ENCODE measurements at regions not wholly inside any gene's neighbourhood (a gene's known extent, or its start where the extent isn't known, plus 50 kb on each side); places are given as distances from the start of the nearest gene placed in this dataset.

GRCh38 chr21:43281661-43282357 lies 113.0 kb downstream of the CRYAA start:
- no peak for DNase-seq (ENCODE audit: low read depth)
- no peak overlapping the region for H3K4me3 ChIP-seq (ENCODE audit: low read depth, low read length)

- DNase-seq (ENCODE audit: low read depth), result no peak
- H3K4me3 ChIP-seq (ENCODE audit: low read depth, low read length), result no peak overlapping the region
Measured at GRCh38 chr21:43280949-43281633, 112.3 kb downstream of the CRYAA start.

GRCh38 chr21:43279578-43279894 lies 110.7 kb downstream of the CRYAA start:
- no peak overlapping the region for H3K4me3 ChIP-seq (ENCODE audit: low read depth, low read length)
- DNase-seq (ENCODE audit: low read depth), result no peak

GRCh38 chr21:43278766-43279577 lies 110.2 kb downstream of the CRYAA start:
- no peak for DNase-seq (ENCODE audit: low read depth)
- no peak overlapping the region for H3K4me3 ChIP-seq (ENCODE audit: low read depth, low read length)

DNA sequence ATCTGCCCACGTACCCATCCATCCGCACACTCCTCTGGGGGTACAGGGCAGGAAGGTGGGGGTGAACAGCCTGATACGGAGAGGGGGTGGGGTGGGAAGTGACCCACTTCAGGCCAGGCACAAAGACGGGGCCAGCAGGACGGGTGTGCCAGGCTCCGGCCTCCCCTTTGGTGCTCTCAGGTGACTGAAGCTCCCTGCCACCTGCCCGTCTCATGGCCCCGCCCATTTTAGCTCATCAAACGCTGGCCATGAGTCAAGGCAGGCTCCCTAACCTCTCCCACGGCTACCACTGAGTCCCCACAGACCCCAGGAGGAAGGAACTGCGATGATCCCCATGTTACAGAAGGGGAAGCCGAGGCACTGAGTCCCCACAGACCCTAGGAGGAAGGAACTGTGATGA lies 109.6 kb downstream of the CRYAA start:
- no peak for DNase-seq (ENCODE audit: low read depth)
- no peak overlapping the region for H3K4me3 ChIP-seq (ENCODE audit: low read depth, low read length)

GRCh38 chr21:43277481-43278351 lies 108.9 kb downstream of the CRYAA start:
- no peak overlapping the region for H3K4me3 ChIP-seq (ENCODE audit: low read depth, low read length)
- no peak for DNase-seq (ENCODE audit: low read depth)

- no peak for DNase-seq (ENCODE audit: low read depth)
- no peak overlapping the region for H3K4me3 ChIP-seq (ENCODE audit: low read depth, low read length)
Measured at GRCh38 chr21:43276811-43277210, 108.0 kb downstream of the CRYAA start.

GRCh38 chr21:43275421-43276211 lies 106.8 kb downstream of the CRYAA start:
- no peak overlapping the region for H3K4me3 ChIP-seq (ENCODE audit: low read depth, low read length)
- no peak for DNase-seq (ENCODE audit: low read depth)

- DNase-seq (ENCODE audit: low read depth), result no peak
- no peak overlapping the region for H3K4me3 ChIP-seq (ENCODE audit: low read depth, low read length)
Measured at GRCh38 chr21:43274946-43275310, 106.1 kb downstream of the CRYAA start.

- no peak overlapping the region for H3K4me3 ChIP-seq (ENCODE audit: low read depth, low read length)
- no peak for DNase-seq (ENCODE audit: low read depth)
Measured at GRCh38 chr21:43274022-43274945, 105.5 kb downstream of the CRYAA start.

DNA sequence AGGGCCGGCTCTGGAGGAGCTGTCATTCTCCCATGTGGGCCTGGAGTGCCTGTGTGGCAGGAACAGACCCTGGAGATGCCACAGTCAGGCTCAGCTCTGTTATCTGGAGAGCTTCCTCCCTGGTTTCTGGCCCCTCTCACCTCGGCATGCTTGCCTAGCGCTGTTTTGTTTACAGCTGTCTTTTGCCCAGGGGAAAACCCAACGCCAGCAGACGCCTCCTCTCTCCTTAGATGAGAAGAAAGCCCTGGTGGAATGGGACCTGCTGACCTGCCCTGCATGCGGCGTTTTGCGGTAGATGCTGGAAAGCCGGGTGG lies 104.9 kb downstream of the CRYAA start:
- H3K4me3 ChIP-seq (ENCODE audit: low read depth, low read length), result no peak overlapping the region
- DNase-seq (ENCODE audit: low read depth), result no peak

DNA sequence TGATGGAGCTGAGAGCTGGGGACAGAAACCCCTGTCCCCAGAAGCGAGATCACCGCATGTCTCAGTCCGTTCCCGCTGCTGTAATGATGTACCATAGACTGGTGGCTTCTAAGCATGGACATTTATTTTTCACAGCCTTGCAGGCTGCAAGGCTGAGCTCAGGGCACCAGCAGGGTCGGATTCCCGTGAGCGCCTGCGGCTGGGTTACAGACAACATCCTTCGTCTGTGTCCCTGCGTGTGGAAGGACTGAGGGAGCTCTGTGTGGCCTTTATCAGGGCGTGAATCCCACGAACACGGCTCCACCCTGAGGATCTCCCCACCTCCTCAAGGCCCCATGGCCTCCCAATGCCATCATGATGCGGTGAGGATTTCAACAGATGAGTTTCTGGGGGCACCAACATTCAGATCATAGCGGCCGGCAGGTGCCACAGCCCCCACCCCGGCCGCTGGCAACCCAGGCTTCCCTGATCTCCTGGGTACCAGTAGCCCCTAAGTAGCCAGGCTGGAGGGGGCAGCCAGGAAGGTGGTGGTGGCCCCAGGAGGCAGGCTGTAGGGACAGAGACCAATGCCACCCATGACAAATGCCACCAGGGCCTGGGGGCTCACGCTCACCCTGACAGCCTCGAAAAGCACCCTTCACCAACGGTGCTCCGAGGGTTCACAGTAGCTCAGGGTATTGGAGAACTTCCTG lies 104.4 kb downstream of the CRYAA start:
- no peak overlapping the region for H3K4me3 ChIP-seq (ENCODE audit: low read depth, low read length)
- no peak for DNase-seq (ENCODE audit: low read depth)

GRCh38 chr21:43272591-43272990 lies 103.8 kb downstream of the CRYAA start:
- no peak for DNase-seq (ENCODE audit: low read depth)
- no peak overlapping the region for H3K4me3 ChIP-seq (ENCODE audit: low read depth, low read length)

DNA sequence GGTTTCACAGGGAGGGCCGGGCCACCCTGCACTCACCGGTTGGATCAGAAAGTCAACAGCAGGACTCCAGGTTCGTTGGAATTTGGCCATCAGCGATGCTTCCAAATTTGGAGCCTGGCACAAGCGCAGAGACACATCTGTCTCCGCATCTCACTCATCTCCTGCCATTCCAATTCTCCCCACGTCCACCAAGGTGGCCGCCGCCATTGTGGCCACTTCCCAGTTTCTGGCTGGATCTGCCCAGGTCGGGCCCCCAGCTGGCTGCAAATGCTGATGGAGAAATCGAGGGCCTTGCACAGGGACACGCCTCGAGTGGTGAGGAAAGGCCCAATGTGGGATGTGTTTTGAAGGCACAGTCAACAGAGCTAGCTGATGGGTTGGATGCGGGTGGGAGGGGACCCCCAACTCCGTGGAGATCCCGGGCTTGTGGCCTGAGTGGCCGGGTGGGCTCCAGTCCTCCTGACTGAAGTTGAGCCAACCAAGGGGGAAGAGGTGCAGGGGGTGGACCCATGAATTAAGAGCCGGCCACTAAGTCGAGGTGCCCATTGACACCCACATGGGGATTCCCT lies 102.7 kb downstream of the CRYAA start:
- no peak overlapping the region for H3K4me3 ChIP-seq (ENCODE audit: low read depth, low read length)
- DNase-seq (ENCODE audit: low read depth), result no peak

GRCh38 chr21:43270800-43271301 lies 102.0 kb downstream of the CRYAA start:
- no peak for DNase-seq (ENCODE audit: low read depth)

DNA sequence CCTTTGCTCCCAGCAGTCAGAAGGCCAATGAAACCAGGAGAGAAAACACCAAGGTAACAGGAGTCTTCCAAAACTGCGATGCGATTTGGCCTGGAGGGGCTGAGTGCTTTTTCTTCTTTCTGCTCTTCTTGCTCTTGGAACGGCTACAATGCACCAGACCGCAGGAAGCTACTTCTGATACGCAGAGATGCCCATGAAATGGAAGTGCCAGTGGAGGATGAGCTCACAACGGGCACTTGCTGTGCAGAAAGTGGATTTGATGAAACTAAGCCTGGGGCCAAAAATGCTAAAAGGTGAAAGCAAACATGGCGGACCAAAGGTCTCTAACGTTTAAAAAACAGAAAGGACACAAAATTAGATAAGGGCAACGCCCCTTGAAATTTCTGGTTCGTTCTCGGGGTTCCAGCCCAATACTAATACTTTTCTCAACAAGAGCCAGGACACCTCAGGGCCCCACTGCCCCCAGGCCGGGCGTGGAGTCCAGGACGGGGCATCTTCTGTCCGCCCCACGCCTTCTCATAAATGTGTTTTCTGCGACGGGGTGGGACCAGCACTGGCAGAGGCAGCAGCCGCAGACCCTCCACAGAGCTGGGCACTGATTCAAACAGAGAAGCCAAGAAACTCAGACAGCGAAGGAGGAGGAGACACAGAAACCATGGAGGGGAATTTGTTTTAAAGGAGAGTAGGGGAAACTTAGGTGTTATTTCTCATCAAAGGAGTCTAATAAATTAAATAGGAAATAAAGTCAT lies 101.3 kb downstream of the CRYAA start:
- DNase-seq (ENCODE audit: low read depth), result no peak
- H3K4me3 ChIP-seq (ENCODE audit: low read depth, low read length), result no peak overlapping the region

More at GRCh38 chr21:43270800-43271301, 102.0 kb downstream of the CRYAA start:
- H3K4me3 ChIP-seq (ENCODE audit: low read depth, low read length), result no peak overlapping the region

Data from skeletal muscle cell (primary cell).